ENCODE measurements at regions not wholly inside any gene's neighbourhood (a gene's known extent, or its start where the extent isn't known, plus 50 kb on each side); places are given as distances from the start of the nearest gene placed in this dataset.

- no peaks in the 10 kb centered on the region for H3K9me3 ChIP-seq (ENCODE audit: control insufficient read depth, low read length)
- H3K27ac ChIP-seq (ENCODE audit: low read depth, low read length, severe bottlenecking): no peak overlapping the region
- H3K4me3 ChIP-seq (ENCODE audit: extremely low read depth, insufficient read depth, low read length, poor library complexity, severe bottlenecking): no peak overlapping the region
- WGBS, 2 experiments (ENCODE audit: insufficient coverage in 2 of 2): 89 to 100% methylated on average over 5 of the region's 6 CpGs
- H3K36me3 ChIP-seq (ENCODE audit: control insufficient read depth, insufficient read depth, low read length): no peaks in the 10 kb centered on the region
- H3K4me1 ChIP-seq (ENCODE audit: control insufficient read depth, insufficient read depth, low read length, poor library complexity, severe bottlenecking): peaks cover 10% of the 10 kb centered on the region
Measured at GRCh38 chr3:27574438-27574795, 90.2 kb upstream of the SLC4A7 start.

DNA sequence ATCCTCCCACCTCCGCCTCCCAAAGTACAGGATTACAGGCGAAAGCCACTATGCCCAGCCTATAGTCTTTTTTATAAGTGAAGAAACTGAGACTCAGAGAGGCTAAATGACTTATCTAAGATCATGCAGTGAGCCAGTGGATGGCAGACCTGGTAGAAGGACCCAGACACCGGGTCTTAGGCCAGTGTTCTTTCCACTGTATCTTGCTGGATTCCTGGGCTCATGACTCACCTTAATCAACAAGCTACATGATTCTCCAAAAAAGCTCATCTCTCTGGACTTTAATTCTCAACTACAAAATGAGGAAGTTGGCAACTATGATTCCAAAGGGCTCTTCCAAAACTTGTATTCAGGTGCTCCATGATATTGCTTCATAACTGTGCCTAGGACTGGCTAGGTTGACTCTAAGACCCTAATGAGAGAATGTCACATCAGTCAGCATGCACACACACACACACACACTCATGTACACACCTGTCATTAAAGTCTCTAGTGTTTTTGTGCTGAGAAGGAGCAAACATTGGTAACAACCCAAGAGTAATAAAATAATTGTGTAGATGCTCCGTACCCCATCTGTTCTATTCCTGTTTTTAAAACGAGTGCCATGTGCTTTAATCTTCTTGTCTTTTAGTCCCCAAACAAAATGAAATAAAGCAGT is 89.7 kb upstream of the SLC4A7 start:
- no peak overlapping the region for H3K27ac ChIP-seq (ENCODE audit: low read depth, low read length, severe bottlenecking)
- H3K4me1 ChIP-seq (ENCODE audit: control insufficient read depth, insufficient read depth, low read length, poor library complexity, severe bottlenecking): peaks cover 10% of the 10 kb centered on the region
- H3K9me3 ChIP-seq (ENCODE audit: control insufficient read depth, low read length): no peaks in the 10 kb centered on the region
- no peaks in the 10 kb centered on the region for H3K36me3 ChIP-seq (ENCODE audit: control insufficient read depth, insufficient read depth, low read length)
- H3K4me3 ChIP-seq (ENCODE audit: extremely low read depth, insufficient read depth, low read length, poor library complexity, severe bottlenecking): no peak overlapping the region
- WGBS, 2 experiments (ENCODE audit: insufficient coverage in 2 of 2): 90 to 100% methylated on average over 2 of the region's 5 CpGs

GRCh38 chr3:27573138-27573537 is 89.0 kb upstream of the SLC4A7 start:
- WGBS, 2 experiments (ENCODE audit: insufficient coverage in 2 of 2): no CpG with 5 or more reads among the region's 3 CpGs
- H3K4me3 ChIP-seq (ENCODE audit: extremely low read depth, insufficient read depth, low read length, poor library complexity, severe bottlenecking): no peak overlapping the region

DNA sequence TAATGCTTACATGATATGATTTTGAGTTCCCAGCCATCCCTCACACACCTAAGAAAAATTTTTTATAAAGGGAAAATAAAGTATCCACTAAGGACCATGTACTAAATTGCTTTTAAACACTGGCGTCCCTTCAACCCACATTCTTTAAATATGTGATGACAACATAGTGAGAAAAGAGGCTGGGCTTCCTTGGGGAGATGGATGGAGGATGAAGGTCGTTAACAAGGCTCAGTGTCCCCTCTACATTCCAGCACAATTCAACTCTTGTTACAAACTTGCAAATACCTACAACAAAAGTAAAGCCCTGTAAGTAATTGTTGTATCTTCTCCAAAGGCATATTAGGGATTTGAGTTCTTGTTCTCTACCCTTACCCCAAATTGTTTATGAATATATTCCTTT is 87.2 kb upstream of the SLC4A7 start:
- no CpG with 5 or more reads among the region's 2 CpGs for WGBS, 2 experiments (ENCODE audit: insufficient coverage in 2 of 2)

More at GRCh38 chr3:27573138-27573537, 89.0 kb upstream of the SLC4A7 start:
- H3K36me3 ChIP-seq (ENCODE audit: control insufficient read depth, insufficient read depth, low read length): no peaks in the 10 kb centered on the region
- peaks cover 10% of the 10 kb centered on the region for H3K4me1 ChIP-seq (ENCODE audit: control insufficient read depth, insufficient read depth, low read length, poor library complexity, severe bottlenecking)
- no peak overlapping the region for H3K27ac ChIP-seq (ENCODE audit: low read depth, low read length, severe bottlenecking)
- no peaks in the 10 kb centered on the region for H3K9me3 ChIP-seq (ENCODE audit: control insufficient read depth, low read length)

GRCh38 chr3:27570421-27571106 is 86.4 kb upstream of the SLC4A7 start:
- no peak overlapping the region for H3K4me3 ChIP-seq (ENCODE audit: extremely low read depth, insufficient read depth, low read length, poor library complexity, severe bottlenecking)
- no peaks in the 10 kb centered on the region for H3K9me3 ChIP-seq (ENCODE audit: control insufficient read depth, low read length)
- H3K4me1 ChIP-seq (ENCODE audit: control insufficient read depth, insufficient read depth, low read length, poor library complexity, severe bottlenecking): peaks cover 10% of the 10 kb centered on the region
- H3K27ac ChIP-seq (ENCODE audit: low read depth, low read length, severe bottlenecking): no peak overlapping the region
- 100% methylated on average over 3 of the region's 4 CpGs; no CpG with 5 or more reads in 1 of the 2 experiments for WGBS, 2 experiments (ENCODE audit: insufficient coverage in 2 of 2)
- no peaks in the 10 kb centered on the region for H3K36me3 ChIP-seq (ENCODE audit: control insufficient read depth, insufficient read depth, low read length)

More for the DNA sequence above, 87.2 kb upstream of the SLC4A7 start:
- Histone ChIP-seq H3K4me1 (ENCODE audit: control insufficient read depth, insufficient read depth, low read length, poor library complexity, severe bottlenecking) (peaks cover 10% of the 10 kb centered on the region), H3K9me3 (ENCODE audit: control insufficient read depth, low read length) (no peaks in the 10 kb centered on the region), H3K27ac (ENCODE audit: low read depth, low read length, severe bottlenecking) (no peak overlapping the region), H3K36me3 (ENCODE audit: control insufficient read depth, insufficient read depth, low read length) (no peaks in the 10 kb centered on the region), H3K4me3 (ENCODE audit: extremely low read depth, insufficient read depth, low read length, poor library complexity, severe bottlenecking) (no peak overlapping the region)

DNA sequence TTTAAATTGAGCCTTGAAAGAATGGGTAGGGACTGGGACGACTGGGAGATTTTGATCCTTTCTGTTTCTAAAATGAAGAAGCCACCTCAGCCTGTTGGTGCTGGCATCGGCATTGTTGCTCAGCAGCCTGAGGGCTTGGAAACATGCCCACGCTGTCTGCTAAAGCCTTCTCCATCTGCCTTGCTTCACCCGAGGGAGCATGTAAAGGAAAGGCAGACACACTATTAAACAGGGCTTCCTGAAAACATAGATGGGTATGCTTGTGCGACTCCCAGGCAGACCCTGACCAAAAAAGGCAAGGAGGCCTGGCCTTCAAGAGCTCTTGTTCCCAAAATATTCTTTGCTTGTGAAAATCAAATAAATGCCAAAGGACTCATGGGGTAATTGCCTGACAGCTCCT is 84.2 kb upstream of the SLC4A7 start:
- 83 to 93% methylated on average over 5 of the region's 5 CpGs for WGBS, 2 experiments (ENCODE audit: insufficient coverage in 2 of 2)
- Histone ChIP-seq H3K4me1 (ENCODE audit: control insufficient read depth, insufficient read depth, low read length, poor library complexity, severe bottlenecking) (peaks cover 7% of the 10 kb centered on the region), H3K9me3 (ENCODE audit: control insufficient read depth, low read length) (no peaks in the 10 kb centered on the region), H3K27ac (ENCODE audit: low read depth, low read length, severe bottlenecking) (no peak overlapping the region), H3K4me3 (ENCODE audit: extremely low read depth, insufficient read depth, low read length, poor library complexity, severe bottlenecking) (no peak overlapping the region), H3K36me3 (ENCODE audit: control insufficient read depth, insufficient read depth, low read length) (no peaks in the 10 kb centered on the region)

DNA sequence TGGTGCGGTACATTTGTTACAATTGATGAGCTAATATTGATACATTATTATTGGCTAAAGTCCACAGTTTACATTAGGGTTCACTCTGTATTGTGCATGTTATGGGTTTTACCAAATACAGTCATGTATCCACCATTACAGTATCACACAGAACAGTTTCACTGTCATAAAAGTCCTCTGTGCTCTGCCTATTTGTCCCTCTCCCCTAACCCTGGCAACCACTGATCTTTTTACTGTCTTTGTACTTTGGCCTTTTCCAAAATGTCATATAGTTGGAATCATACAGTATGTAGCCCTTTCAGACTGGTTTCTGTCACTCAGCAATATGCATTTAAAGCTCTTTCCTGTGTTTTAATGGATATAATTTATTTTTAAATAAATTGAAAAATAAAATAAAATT is 83.1 kb upstream of the SLC4A7 start:
- no CpG with 5 or more reads among the region's 1 CpG for WGBS, 2 experiments (ENCODE audit: insufficient coverage in 2 of 2)

GRCh38 chr3:27565201-27565852 is 81.1 kb upstream of the SLC4A7 start:
- H3K4me1 ChIP-seq (ENCODE audit: control insufficient read depth, insufficient read depth, low read length, poor library complexity, severe bottlenecking): no peaks in the 10 kb centered on the region
- H3K4me3 ChIP-seq (ENCODE audit: extremely low read depth, insufficient read depth, low read length, poor library complexity, severe bottlenecking): no peak overlapping the region
- no peak overlapping the region for H3K27ac ChIP-seq (ENCODE audit: low read depth, low read length, severe bottlenecking)
- no peaks in the 10 kb centered on the region for H3K36me3 ChIP-seq (ENCODE audit: control insufficient read depth, insufficient read depth, low read length)
- WGBS, 2 experiments (ENCODE audit: insufficient coverage in 2 of 2): 96 to 100% methylated on average over 2 to 3 of the region's 5 CpGs
- no peaks in the 10 kb centered on the region for H3K9me3 ChIP-seq (ENCODE audit: control insufficient read depth, low read length)

More for the DNA sequence above, 83.1 kb upstream of the SLC4A7 start:
- H3K27ac ChIP-seq (ENCODE audit: low read depth, low read length, severe bottlenecking): no peak overlapping the region
- no peaks in the 10 kb centered on the region for H3K36me3 ChIP-seq (ENCODE audit: control insufficient read depth, insufficient read depth, low read length)
- peaks cover 7% of the 10 kb centered on the region for H3K4me1 ChIP-seq (ENCODE audit: control insufficient read depth, insufficient read depth, low read length, poor library complexity, severe bottlenecking)
- H3K9me3 ChIP-seq (ENCODE audit: control insufficient read depth, low read length): no peaks in the 10 kb centered on the region
- no peak overlapping the region for H3K4me3 ChIP-seq (ENCODE audit: extremely low read depth, insufficient read depth, low read length, poor library complexity, severe bottlenecking)

GRCh38 chr3:27561576-27561975 is 77.4 kb upstream of the SLC4A7 start:
- Histone ChIP-seq H3K27ac (ENCODE audit: low read depth, low read length, severe bottlenecking) (no peak overlapping the region), H3K36me3 (ENCODE audit: control insufficient read depth, insufficient read depth, low read length) (no peaks in the 10 kb centered on the region), H3K4me1 (ENCODE audit: control insufficient read depth, insufficient read depth, low read length, poor library complexity, severe bottlenecking) (no peaks in the 10 kb centered on the region), H3K4me3 (ENCODE audit: extremely low read depth, insufficient read depth, low read length, poor library complexity, severe bottlenecking) (no peak overlapping the region), H3K9me3 (ENCODE audit: control insufficient read depth, low read length) (no peaks in the 10 kb centered on the region)
- 96 to 100% methylated on average over 2 of the region's 3 CpGs for WGBS, 2 experiments (ENCODE audit: insufficient coverage in 2 of 2)

- no CpG with 5 or more reads among the region's 11 CpGs for WGBS, 2 experiments (ENCODE audit: insufficient coverage in 2 of 2)
- Histone ChIP-seq H3K27ac (ENCODE audit: low read depth, low read length, severe bottlenecking) (no peak overlapping the region), H3K4me1 (ENCODE audit: control insufficient read depth, insufficient read depth, low read length, poor library complexity, severe bottlenecking) (no peaks in the 10 kb centered on the region), H3K9me3 (ENCODE audit: control insufficient read depth, low read length) (no peaks in the 10 kb centered on the region), H3K36me3 (ENCODE audit: control insufficient read depth, insufficient read depth, low read length) (no peaks in the 10 kb centered on the region), H3K4me3 (ENCODE audit: extremely low read depth, insufficient read depth, low read length, poor library complexity, severe bottlenecking) (no peak overlapping the region)
Measured at GRCh38 chr3:27560484-27561056, 76.4 kb upstream of the SLC4A7 start.

Measured in mesodermal cell (in vitro differentiated cells).